Loucy (cell line): ENCODE measurements at regions not wholly inside any gene's neighbourhood (a gene's known extent, or its start where the extent isn't known, plus 50 kb on each side); places are given as distances from the start of the nearest gene placed in this dataset.

Experiments used
- H2AFZ ChIP-seq: fragments of 200-600 bp; sonication (generic); 2 replicates; pipeline ENCODE4 v1.6.0; 2016; ENCODE audit warnings: antibody characterized with exemption, mild to moderate bottlenecking, low read length, moderate library complexity
- H3F3A ChIP-seq: fragments of 200-600 bp; 2 replicates; pipeline ENCODE4 v1.6.0; 2016; ENCODE audit warnings: antibody characterized with exemption, low read depth, mild to moderate bottlenecking
- H3K27me3 ChIP-seq: fragments of 200-600 bp; sonication (generic); 2 replicates; pipeline ENCODE4 v1.6.1; 2014; ENCODE audit warnings: low read length, mild to moderate bottlenecking; ENCODE audit not compliant: insufficient read depth, poor library complexity, severe bottlenecking
- H3K36me3 ChIP-seq: fragments of 200-600 bp; sonication (generic); 2 replicates; pipeline ENCODE4 v1.6.1; 2016; ENCODE audit warnings: low read length; ENCODE audit not compliant: insufficient read depth
- H3K4me1 ChIP-seq: fragments of 200-600 bp; sonication (generic); 2 replicates; pipeline ENCODE4 v1.5.1; 2014; ENCODE audit warnings: low read length, mild to moderate bottlenecking; ENCODE audit not compliant: insufficient read depth, poor library complexity, severe bottlenecking
- H3K4me2 ChIP-seq: fragments of 200-600 bp; sonication (generic); 2 replicates; pipeline ENCODE4 v1.6.0; 2014; ENCODE audit warnings: antibody characterized with exemption, low read length, low read depth, mild to moderate bottlenecking; ENCODE audit not compliant: poor library complexity, severe bottlenecking
- H3K4me3 ChIP-seq: fragments of 200-600 bp; sonication (generic); 2 replicates; pipeline ENCODE4 v1.5.1; 2014; ENCODE audit warnings: low read length, mild to moderate bottlenecking, mixed read lengths; ENCODE audit not compliant: poor library complexity, severe bottlenecking
- H3K79me2 ChIP-seq: fragments of 200-600 bp; sonication (generic); 2 replicates; pipeline ENCODE4 v1.6.1; 2014; ENCODE audit warnings: low read length; ENCODE audit not compliant: insufficient read depth
- H3K9ac ChIP-seq: fragments of 200-600 bp; sonication (generic); 2 replicates; pipeline ENCODE4 v1.6.0; 2014; ENCODE audit warnings: mild to moderate bottlenecking, low read depth, low read length, moderate library complexity; ENCODE audit not compliant: poor library complexity, severe bottlenecking
- H3K9me2 ChIP-seq: fragments of 200-600 bp; sonication (generic); replicated peaks from 2 replicates; pipeline ENCODE4 v1.6.1; 2016; ENCODE audit warnings: low read depth, low read length, mixed read lengths
- H3K9me3 ChIP-seq: fragments of 200-600 bp; sonication (generic); 2 replicates; pipeline ENCODE4 v1.6.1; 2014; ENCODE audit warnings: mild to moderate bottlenecking, antibody characterized with exemption, low read length, low read depth; ENCODE audit not compliant: insufficient read depth
- H4K20me1 ChIP-seq: fragments of 200-600 bp; sonication (generic); 2 replicates; pipeline ENCODE4 v1.6.0; 2014; ENCODE audit warnings: antibody characterized with exemption, low read length, mild to moderate bottlenecking; ENCODE audit not compliant: insufficient read depth, poor library complexity, severe bottlenecking
- CTCF ChIP-seq: fragments of 200-600 bp; sonication (generic); conservative IDR thresholded peaks from 2 replicates; pipeline ENCODE4 v1.5.1; 2014; ENCODE audit warnings: mild to moderate bottlenecking, antibody characterized with exemption, low read length
- EZH2phosphoT487 ChIP-seq: fragments of 200-600 bp; IDR thresholded peaks from 2 replicates; pipeline ENCODE4 v1.6.1; 2018; ENCODE audit warnings: antibody characterized with exemption, mild to moderate bottlenecking, moderate library complexity, borderline replicate concordance

DNA sequence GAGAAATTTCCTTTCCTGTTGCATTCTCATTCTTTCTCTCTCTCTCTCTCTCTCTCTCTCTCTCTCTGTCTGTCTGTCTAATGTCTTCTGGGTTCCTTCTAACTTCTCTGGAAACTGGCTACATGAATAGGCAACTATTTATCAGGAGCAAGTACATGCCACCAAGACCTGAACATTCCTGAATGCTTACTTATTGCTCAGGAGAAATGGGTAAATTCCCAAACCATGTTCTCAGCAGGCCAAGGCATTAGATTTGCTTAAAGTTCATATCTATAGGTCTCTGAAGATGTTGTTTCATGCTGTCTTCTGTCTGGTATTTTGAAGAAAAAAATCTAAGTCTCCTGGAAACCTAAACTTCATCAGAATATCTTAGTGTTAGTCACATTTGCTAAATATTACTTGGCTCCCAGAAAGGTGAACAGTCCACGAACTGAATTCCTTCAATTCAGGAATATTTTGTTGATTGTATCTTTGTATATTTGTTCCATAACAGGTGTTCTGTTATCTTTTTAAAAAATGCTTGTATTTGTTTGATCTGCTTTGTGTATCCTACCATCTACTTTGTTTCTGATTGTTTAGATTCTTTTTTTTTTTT, 77.2 kb upstream of the FIGN start:
- Histone ChIP-seq H3K27me3 (no peaks in the 10 kb centered on the region), H3K4me2 (no peak overlapping the region), H3K9me3 (no peaks in the 10 kb centered on the region), H3K4me3 (no peak overlapping the region), H3K9me2 (no peaks in the 10 kb centered on the region), H4K20me1 (no peaks in the 10 kb centered on the region), H2AFZ (no peak overlapping the region), H3F3A (no peaks in the 10 kb centered on the region), H3K36me3 (no peaks in the 10 kb centered on the region), H3K4me1 (no peaks in the 10 kb centered on the region), H3K9ac (no peak overlapping the region), H3K79me2 (no peaks in the 10 kb centered on the region)
- TF ChIP-seq CTCF (no peak), EZH2phosphoT487 (no peak)

DNA sequence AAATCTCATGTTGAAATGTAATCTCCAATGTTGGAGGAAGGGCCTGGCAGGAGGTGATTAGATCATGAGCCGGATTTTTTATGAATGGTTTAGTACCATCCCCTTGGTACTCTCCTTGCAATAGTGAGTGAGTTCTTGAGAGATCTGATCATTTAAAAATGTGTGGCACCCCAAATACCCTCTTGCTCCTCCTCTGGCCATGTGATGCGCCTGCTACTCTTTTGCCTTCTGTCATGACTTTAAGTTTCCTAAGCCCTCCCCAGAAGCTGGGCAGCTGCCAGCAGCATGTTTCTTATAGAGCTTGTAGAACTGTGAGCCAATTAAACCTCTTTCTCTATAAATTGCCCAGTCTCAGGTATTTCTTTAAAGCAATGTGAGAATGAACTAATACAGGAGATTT, 72.6 kb upstream of the FIGN start:
- no peak overlapping the region for H2AFZ ChIP-seq
- H3K4me1 ChIP-seq: no peaks in the 10 kb centered on the region
- no peaks in the 10 kb centered on the region for H3K9me3 ChIP-seq
- no peaks in the 10 kb centered on the region for H4K20me1 ChIP-seq
- H3K36me3 ChIP-seq: no peaks in the 10 kb centered on the region
- no peak overlapping the region for H3K4me3 ChIP-seq
- no peaks in the 10 kb centered on the region for H3K9me2 ChIP-seq
- H3K79me2 ChIP-seq: no peaks in the 10 kb centered on the region
- no peak overlapping the region for H3K4me2 ChIP-seq
- H3K27me3 ChIP-seq: no peaks in the 10 kb centered on the region
- H3F3A ChIP-seq: no peaks in the 10 kb centered on the region
- H3K9ac ChIP-seq: no peak overlapping the region
- TF ChIP-seq EZH2phosphoT487: no peak
- peak; percentile 29 for TF ChIP-seq CTCF

- H3K79me2 ChIP-seq: no peaks in the 10 kb centered on the region
- no peak for TF ChIP-seq CTCF
- TF ChIP-seq EZH2phosphoT487: no peak
- no peak overlapping the region for H2AFZ ChIP-seq
- no peaks in the 10 kb centered on the region for H3F3A ChIP-seq
- no peaks in the 10 kb centered on the region for H3K9me2 ChIP-seq
- no peaks in the 10 kb centered on the region for H3K9me3 ChIP-seq
- H3K9ac ChIP-seq: no peak overlapping the region
- no peaks in the 10 kb centered on the region for H3K4me1 ChIP-seq
- no peaks in the 10 kb centered on the region for H3K36me3 ChIP-seq
- no peaks in the 10 kb centered on the region for H3K27me3 ChIP-seq
- no peak overlapping the region for H3K4me2 ChIP-seq
- H3K4me3 ChIP-seq: no peak overlapping the region
- no peaks in the 10 kb centered on the region for H4K20me1 ChIP-seq
These were observed 66.5 kb upstream of the FIGN start for GRCh38 chr2:163802284-163802683.
